ENCODE measurements at regions not wholly inside any gene's neighbourhood (a gene's known extent, or its start where the extent isn't known, plus 50 kb on each side); places are given as distances from the start of the nearest gene placed in this dataset.
"Not testable (repeated sequence)": the region's sequence is repeated elsewhere in the genome, so short reads cannot be mapped to it uniquely, and the experiment has no call there.

DNA sequence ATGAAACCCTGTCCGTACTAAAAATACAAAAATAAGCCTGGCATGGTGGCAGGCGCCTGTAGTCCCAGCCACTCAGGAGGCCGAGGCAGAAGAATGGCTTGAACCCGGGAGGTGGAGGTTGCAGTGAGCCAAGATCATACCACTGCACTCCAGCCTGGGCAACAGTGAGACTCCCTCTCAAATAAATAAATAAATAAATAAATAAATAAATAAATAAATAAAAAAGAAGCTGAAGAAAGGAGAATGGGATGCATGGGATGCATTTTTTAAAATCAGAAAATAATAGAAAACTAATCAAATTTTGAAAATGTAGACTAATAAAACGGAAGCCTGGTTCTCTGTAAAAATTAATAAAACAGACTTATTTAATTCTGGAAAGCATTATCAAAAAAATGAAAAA is 171.1 kb upstream of the CCNG1 start:
- DNase-seq (ENCODE audit: low read depth in 3 of 3), result not testable (repeated sequence)

DNA sequence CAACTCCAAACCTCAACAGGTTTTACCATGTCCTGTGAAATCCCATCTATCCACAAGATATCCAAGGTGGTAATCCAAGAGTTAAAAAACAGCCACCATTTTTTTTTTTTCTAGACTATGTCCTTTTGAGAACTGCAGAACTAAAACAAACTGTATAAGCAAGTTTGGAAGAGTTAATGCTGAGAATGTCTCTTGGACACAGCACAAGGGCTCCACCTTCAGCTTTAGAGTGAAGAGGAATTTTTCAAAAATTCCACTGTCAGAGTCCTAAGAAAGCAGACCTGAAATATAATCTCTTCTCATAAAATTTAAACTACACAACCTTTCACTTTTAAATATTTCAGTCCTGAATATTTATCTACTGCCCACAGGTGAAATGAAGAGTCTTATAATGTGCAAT is 167.8 kb upstream of the CCNG1 start:
- no peak for DNase-seq (ENCODE audit: low read depth in 3 of 3)

- DNase-seq (ENCODE audit: low read depth in 3 of 3), result no peak
Observed at GRCh38 chr5:163276466-163276865, 160.9 kb upstream of the CCNG1 start.

- not testable (repeated sequence) for DNase-seq (ENCODE audit: low read depth in 3 of 3)
Observed at GRCh38 chr5:163280897-163281296, 156.5 kb upstream of the CCNG1 start.

DNA sequence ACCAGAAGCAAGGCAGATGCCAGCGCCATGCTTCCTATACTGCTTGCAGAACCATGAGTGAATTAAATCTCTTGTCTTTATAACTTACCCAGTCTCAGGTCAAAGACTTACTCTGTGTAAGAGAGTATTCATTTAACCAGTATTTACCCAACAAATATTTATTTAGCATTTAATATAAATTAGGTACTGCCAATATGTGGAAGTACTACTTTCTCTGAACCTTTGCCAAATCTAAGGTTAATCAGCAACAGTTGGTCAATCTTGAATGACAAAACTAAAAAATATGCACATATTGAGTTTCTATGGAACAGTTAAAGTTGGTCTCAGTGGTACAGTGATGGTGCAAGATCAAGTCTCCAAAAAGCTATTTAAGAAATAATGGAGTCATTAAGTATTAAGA is 155.9 kb upstream of the CCNG1 start:
- DNase-seq (ENCODE audit: low read depth in 3 of 3), result no peak

GRCh38 chr5:163293836-163294235 is 143.6 kb upstream of the CCNG1 start:
- DNase-seq (ENCODE audit: low read depth in 3 of 3), result no peak

DNA sequence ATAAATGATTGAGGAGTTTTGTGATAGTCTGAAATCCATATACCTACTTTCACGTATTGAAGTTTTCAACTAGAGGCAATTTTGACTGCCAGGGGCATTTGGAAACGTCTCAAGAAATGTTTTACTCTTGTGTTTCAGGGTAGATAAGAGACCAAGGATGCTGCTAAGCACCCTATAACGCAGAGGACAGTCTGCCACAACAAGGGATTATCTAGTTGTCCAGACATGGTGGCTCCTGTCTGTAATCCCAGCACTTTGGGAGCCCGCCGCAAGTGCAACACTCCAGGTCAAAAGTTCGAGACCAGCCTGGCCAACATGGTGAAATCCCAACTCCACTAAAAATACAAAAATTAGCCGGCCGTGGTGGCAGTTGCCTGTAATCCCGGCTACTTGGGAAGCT is 133.7 kb upstream of the CCNG1 start:
- no peak for DNase-seq (ENCODE audit: low read depth in 3 of 3)

DNA sequence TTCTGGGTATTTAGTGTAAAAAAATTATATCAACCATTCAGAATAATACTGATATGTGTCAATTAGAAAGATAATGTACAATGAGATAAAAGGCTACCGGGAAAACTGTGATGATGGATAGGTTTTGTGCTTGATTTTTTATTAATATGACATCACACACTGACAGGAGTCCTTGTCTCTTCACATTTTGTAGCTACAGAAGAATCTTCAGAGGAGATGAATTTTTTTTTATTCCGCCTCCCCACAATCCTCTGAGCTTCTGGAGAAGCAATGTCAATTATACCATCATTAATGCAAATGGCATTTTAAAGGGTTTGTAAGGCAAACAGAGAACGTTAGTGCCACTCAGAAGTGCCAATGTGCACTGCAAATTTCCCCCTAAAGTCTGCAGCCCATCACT is 131.7 kb upstream of the CCNG1 start:
- DNase-seq (ENCODE audit: low read depth in 3 of 3), result no peak

- no peak for DNase-seq (ENCODE audit: low read depth in 3 of 3)
Observed at GRCh38 chr5:163306421-163306820, 131.0 kb upstream of the CCNG1 start.

- no peak for DNase-seq (ENCODE audit: low read depth in 3 of 3)
Observed at GRCh38 chr5:163309914-163310313, 127.5 kb upstream of the CCNG1 start.

- no peak for DNase-seq (ENCODE audit: low read depth in 3 of 3)
Observed at GRCh38 chr5:163310997-163311396, 126.4 kb upstream of the CCNG1 start.

DNA sequence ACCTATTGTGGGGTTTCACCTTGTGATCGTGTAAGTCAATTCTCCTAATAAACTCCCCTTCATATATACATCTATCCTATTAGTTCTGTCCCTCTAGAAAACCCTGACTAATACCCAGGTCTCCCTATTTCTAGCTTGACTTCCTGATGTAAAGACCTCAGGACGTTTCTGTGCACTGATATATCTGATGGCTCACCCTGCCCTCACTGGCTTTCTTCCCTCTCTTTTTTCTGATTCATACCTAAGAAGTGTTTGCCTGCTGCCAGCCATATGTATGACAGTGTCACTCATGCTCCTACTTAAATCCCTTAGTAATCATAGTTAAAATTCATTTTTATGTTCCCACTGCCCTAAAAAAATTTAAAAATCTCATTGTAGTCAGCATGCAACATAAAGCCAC is 124.8 kb upstream of the CCNG1 start:
- no peak for DNase-seq (ENCODE audit: low read depth in 3 of 3)

DNA sequence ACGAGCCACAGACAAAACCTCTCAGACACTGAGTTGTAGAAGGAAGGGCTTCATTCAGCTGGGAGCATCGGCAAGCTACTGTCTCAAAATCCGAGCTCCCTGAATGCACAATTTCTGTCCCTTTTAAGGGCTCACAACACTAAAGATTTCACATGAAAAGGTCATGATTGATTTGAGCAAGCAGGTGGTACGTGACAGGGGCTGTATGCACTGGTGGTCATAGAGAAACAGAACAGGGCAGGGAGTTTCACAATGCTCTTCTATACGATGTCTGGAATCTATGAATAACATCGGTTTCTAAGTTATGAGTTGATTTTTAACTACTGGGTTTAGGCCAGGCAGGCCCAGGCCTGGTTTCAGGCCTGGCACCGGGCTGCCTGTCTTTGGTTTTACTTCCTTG is 124.3 kb upstream of the CCNG1 start:
- DNase-seq (ENCODE audit: low read depth in 3 of 3), result not testable (repeated sequence)

DNA sequence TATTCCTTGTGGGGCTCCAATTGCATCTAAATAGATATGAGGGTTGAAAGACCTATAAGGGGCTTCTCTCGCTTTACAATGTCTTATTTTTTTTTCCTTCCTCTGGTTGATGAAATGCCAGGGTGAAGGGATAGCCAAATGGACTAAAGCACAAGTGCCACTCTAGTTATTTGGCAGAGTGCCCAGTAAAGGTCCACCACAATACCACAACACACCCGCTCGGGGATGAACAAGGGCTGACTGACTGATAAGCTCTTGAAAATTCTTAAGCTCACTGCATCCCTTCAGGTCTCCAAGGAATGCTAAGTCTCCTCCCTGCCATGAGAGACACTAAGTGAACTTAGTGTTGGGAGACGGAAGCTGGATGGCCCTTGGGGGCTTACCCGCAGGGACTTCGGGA is 121.0 kb upstream of the CCNG1 start:
- DNase-seq (ENCODE audit: low read depth in 3 of 3), result not testable (repeated sequence)

DNA sequence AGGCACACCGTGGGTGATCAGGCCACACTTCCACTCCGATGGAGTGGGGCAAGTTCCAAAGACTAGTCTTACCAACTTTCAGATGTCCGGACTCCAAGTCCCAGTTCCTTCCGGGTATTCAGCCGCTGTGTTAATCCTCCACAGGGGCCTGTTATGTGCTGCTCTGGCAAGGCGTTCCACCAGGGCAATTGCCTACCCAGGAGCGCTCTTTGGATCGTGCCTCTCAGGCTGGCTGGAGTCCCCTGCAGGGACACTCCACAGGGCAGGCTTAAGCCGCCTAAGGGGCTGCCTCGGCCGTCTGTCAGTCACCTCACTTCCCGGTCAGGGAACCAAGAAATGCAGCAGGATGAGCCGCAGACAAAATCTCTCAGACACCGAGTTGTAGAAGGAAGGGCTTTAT is 118.7 kb upstream of the CCNG1 start:
- DNase-seq (ENCODE audit: low read depth in 3 of 3), result no peak

DNA sequence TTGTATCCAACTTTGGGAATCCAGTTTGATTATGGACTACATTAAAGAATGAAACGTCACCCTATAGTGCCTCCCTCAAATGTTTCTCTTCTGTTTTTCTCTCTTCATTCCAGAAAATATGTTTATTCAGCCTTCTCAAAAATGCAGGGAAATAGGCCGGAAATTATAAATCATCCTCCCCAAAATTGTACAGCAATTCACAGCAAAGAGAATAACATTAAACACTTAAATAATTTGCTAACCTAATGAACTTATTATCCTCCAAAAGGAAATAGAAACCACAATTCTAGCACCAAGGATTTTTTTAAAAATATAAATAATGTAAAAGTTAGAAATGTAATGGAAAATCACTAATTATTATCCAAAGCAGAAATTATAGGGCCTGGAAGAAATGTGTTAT is 115.9 kb upstream of the CCNG1 start:
- no peak for DNase-seq (ENCODE audit: low read depth in 3 of 3)

DNA sequence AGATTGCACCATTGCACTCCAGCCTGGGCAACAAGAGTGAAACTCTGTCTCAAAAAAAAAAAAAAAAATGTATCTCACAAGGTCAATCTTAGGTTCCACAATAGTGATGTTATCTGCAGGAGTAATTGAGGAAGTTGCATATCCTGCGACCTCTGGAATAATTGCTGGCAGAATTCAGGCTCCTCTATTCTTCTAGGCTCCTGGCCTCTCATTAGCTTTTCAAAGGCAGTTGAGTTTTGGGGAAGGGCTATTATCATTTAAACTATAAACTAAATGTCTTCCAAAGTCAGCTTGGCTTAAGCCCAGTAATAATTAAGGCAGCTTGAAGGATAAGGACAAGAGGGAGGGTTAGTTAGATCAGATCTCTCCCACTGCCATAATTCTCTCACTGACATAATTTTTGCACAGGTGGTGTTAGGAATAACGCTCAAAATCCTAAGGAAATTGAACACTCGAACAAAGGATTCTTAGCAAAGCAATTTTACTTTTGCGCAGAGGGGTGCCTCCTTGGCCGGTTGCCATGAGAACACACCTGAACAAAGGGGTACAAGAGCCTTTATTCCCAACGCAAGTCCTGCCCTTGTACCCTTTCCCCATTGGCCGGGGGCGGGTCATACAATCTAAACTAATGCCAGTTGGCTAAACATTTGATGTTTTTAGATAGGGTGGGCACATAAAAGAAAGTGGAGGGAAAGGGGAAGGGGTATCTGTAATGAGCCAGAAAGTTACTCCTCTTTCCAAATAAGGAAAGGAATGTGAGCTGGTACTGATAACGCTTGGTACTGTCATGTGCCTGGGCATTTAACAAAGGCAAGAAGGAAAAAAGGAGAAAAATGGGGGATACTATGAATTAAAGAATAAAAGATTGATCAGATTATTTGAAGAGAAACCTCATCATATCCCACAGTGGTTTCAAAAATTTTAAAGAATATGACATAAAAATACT is 106.4 kb upstream of the CCNG1 start:
- DNase-seq (ENCODE audit: low read depth in 3 of 3), result no peak

DNA sequence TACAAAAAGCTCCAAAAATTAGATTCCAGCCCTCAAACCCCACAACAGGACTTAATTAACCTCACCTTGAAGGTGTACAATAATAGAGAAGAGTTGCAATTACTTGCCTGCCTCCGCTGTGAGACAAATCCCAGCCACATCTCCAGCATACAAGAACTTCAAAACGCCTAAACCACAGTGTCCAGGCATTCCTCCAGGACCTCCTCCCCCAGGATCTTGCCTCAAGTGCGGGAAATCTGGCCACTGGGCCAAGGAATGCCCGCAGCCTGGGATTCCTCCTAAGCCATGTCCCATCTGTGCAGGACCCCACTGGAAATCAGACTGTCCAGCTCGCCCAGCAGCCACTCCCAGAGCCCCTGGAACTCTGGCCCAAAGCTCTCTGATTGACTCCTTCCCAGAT is 101.3 kb upstream of the CCNG1 start:
- DNase-seq (ENCODE audit: low read depth in 3 of 3), result not testable (repeated sequence)

GRCh38 chr5:163339148-163339547 is 98.2 kb upstream of the CCNG1 start:
- DNase-seq (ENCODE audit: low read depth in 3 of 3), result no peak

- DNase-seq (ENCODE audit: low read depth in 3 of 3), result not testable (repeated sequence)
Observed at GRCh38 chr5:163340378-163340777, 97.0 kb upstream of the CCNG1 start.

GRCh38 chr5:163342306-163342705 is 95.1 kb upstream of the CCNG1 start:
- DNase-seq (ENCODE audit: low read depth in 3 of 3), result no peak

- DNase-seq (ENCODE audit: low read depth in 3 of 3), result no peak
Observed at GRCh38 chr5:163345216-163345615, 92.2 kb upstream of the CCNG1 start.

- DNase-seq (ENCODE audit: low read depth in 3 of 3), result peak; percentile 1 to 7 (median 1)
Observed at GRCh38 chr5:163347671-163348070, 89.7 kb upstream of the CCNG1 start.

DNA sequence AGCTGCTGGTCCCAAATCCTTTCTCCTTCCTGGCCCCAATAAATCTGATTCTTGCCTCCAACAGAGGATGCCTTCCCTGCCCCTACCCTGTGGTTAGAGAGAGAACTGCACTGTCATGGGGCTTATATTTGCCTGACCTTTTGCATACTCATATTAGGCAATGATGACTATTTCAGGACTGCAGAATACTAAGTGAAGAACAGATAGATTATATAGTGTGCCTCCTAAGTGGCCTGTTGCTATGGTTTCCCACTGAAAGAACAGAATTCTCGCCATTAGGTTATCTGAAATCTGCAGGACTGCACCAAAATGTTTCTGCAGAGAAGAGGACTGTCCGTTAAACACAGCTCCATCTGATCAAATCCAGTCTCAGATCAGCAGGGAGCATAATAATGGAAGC is 87.3 kb upstream of the CCNG1 start:
- no peak for DNase-seq (ENCODE audit: low read depth in 3 of 3)
